Erythroblast (primary cell): ENCODE measurements at regions not wholly inside any gene's neighbourhood (a gene's known extent, or its start where the extent isn't known, plus 50 kb on each side); places are given as distances from the start of the nearest gene placed in this dataset.
"Not testable (repeated sequence)": the region's sequence is repeated elsewhere in the genome, so short reads cannot be mapped to it uniquely, and the experiment has no call there.

Experiments used
- GATA1 ChIP-seq: IDR thresholded peaks from 2 replicates; pipeline ENCODE4 v1.6.1; 2011; ENCODE audit warnings: low read depth, mild to moderate bottlenecking, control low read depth, low read length, moderate library complexity
- POLR2A ChIP-seq: IDR thresholded peaks from 2 replicates; pipeline ENCODE4 v1.6.1; 2011; ENCODE audit warnings: mild to moderate bottlenecking, low read length

- not testable (repeated sequence) for TF ChIP-seq POLR2A, GATA1
Observed at GRCh38 chr15:44831409-44831741, 95.0 kb downstream of the TRIM69 start.
